NCI-H2029 treated with DMSO at 0.1 percent for 48 hours (cell line): ENCODE measurements at regions not wholly inside any gene's neighbourhood (a gene's known extent, or its start where the extent isn't known, plus 50 kb on each side); places are given as distances from the start of the nearest gene placed in this dataset.
A peak's percentile ranks its signal among the peaks of the same experiment; 100 is the strongest.

Experiments used
- DNase-seq: peaks from one replicate; lab custom pipeline; 2025; lab: John Stamatoyannopoulos, UW

DNA sequence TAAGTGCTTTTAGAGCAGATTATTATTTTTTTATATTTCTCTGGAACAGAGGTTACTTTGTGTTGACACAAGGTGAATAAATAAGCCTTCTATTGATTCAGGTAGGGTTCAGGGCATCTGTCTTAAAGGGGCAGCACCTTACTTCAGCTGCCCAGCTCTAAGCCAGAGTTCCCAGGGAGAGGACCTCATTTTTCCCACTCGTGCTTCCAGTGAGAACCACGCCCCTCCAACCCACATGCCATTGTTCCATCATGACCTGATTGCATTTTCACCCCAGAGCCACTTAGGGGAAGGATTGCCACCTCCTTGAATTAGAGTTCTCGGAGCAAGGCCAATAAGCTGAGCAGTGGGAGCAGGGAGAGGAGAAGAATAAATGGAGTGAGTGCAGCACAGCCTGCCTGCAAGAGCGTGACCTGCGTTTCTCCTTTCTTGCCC, 104.3 kb upstream of the FRY start:
- DNase-seq: peak; percentile 61

DNA sequence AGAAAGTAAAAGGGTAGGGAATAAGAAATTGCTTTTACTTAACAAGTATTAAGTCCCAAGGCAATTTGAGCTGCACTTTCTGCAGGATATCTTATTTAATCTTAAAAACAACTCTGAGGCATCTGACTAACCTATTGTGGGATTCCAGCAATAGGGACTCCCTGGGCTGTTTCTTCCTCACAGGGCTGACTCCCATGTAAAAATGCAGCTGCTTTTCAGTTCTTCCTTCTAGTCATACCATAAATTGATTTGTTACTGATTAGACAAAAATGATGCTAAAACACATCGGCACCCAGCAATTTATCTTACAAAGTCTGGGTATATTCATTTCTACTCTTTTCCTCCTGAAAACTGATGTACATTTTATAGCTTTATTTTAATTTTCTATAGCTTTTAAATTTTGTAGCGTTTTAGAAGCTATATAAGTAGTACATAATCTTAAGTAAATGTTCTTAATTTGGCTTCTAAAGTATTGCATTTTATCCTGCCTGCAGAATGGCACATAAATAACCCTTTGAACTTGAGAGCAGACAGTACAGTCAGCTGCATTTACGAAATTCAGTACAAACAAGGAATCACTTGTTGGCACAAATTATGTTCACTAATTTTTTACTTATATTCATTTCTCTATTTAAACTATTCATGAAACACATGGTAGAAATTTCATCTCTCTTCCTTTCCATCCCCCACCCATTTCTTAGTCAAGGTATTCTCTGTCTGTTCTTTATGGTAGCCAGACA, 102.4 kb upstream of the FRY start:
- DNase-seq: no peak

DNA sequence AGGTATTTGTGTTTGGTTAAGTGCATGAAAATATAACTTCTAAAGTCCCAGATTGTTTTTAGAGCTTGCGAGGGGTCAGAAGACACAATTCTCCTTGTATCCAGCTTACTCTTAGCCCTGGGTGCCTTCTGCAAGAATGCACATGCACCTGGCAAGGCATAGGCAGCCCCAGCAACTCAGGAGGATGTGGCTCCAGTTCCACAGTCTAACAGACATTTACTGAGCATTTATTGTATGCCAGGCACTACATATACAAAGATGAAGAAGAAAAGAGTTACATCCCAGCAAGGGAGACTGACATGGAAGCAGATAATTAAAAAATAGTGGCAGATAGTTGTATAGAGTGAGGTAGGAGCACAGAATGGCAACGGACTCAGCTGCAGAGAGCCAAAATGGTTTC, 101.1 kb upstream of the FRY start:
- no peak for DNase-seq

DNA sequence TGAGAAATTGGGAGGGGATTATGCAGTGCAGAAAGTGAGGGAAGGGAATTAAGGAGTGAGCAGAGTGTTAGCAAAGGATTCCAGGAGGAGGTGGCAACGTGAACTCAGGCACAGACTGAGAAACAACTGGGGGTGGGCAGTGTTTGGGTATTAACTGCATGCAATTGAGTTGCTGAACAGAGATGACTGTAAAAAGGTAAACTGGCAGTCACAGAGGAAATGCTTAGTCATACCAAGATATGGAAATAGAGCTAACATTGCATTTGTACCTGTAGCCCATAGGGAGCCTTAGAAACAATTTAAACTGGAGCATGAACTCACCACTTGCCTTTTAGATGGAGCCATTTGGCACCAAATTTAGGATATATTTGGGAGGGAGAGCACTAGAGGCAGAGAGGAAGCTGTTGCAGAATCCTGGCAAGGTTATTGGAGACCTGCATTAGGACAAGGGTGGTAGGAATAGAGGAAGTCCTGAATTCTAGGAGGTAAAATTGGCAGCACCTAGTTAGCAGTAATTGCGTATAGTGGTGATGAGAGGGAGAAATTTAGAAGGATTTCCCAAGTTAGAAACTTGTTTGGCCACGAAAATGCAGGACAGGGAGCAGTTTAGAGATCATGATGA, 100.6 kb upstream of the FRY start:
- DNase-seq: no peak

DNA sequence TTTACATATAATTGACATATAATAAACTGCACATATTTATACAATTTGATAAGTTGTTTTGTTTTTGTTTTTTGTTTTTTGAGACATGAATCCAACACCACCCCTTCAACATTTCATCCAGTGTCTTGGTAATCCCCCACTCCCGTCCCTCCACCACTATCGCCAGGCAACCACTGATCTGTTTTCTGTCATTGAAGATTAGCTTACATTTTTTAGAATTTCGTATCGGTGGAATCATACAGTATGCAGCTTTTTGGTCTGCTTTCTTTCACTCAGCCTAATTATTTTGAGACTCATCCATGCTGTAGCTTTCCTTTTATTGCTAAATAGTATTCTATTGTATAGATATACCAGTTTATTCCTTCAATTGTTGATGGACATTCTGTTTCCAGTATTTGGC, 94.1 kb upstream of the FRY start:
- no peak for DNase-seq

DNA sequence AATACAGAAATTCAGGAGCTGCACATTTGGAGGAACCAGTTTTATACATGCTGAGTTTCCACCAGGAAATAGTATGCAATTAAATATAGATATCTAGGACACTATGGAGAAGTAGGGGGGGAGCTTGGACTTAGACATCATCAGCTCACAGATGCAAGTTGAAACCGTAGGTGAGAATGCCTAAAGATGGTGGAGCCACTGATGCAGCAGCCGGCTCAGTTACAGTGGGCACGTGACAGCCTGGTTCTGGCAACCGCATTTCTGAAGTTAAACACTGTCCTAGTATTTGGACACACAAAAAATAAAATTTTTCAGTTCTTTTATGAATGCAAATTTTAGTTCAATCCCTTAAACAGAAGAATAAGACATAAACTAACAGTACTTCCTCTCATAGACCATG, 91.5 kb upstream of the FRY start:
- no peak for DNase-seq

DNA sequence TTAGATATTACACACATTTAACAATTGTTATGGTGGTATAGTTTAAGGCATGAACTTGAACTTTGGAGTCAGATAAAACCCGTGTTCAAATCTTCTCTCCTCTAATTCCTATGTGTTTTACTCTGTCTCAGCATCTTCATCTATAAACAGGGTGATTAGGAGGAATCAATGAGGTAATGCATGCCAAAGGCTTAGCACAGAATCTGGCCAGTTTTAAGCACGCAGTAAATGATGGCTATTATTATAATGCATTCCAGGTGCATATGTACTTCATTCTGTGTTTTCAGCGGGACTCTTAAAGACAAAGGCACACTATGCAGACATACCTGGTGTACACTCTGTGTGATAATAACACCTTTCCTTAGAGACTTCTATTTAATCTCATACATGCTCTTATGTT, 88.0 kb upstream of the FRY start:
- no peak for DNase-seq

DNA sequence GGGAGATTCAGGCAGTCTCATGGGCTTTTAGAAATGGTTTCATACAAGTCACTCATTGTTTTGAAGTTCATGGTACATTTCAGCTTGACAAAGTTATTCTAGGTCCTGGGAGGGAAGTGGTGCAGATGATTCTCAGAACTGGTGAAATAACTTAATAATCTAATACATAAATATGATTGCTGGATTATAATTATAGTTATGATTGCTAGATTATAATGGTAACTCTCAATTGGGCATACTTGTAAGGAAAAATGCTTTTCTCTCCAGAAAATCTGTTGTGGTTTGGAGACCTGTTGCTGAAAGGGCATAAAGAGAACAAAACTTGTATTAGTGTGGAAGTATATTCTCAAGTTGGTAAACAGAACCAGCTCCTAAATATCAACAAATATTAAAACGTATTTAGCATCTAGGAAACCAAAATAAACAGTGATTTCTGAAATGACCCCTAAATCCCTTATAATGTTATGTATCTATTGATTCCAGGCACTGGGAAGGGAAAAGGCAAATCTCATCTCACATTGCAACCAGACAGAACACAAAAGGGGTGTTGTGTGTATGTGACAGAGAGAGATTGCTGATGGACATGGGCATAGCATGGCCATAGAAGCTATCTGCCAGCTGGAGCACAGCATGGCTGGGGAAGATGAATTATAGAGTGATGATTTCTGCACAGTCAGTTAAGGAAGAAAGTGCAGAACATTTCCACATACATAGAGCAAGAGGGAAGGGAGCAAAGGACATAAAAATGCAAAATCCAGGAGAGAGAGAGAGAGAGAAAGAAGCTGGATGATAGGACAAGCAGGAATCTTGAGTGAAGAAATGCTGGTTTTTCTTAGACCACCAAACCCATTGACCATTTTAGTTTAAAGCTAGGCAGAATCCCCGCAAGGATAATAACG, 87.1 kb upstream of the FRY start:
- no peak for DNase-seq

DNA sequence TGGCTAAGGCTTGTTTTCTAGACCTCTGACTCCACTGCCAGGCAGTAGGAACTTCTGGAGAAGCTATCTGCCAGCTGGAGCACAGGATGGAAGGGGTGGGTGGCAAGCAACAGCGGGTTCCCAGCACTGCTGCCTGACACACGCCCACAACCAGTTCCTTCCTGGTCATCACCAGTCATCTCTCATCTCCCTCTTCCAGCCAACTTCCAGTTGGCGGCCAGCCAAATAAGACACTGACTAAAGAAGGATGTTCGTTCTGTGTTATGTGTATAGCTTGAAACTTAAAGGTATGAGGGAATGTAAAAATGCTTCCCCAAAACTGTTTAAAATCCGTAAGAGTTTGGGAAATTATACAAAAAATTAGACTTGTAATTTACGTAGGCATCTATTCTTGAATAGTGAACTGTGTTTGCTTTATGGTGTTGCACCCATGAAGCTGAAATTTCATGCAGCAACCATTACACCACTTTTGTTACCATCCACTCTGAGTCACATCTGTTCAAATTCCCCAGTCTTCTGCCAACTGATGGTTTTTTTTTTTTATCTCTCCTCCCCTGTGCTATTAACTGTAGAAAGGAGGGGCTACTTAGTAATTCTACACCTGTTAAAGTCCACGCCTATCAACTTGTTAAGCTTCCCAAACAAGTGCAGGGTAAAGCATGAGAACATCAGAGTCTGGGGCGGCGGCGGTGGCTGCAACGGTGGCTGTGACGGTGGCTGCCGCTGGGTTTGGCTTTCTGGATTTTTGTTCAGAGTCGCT, 86.2 kb upstream of the FRY start:
- DNase-seq: peak; percentile 71

DNA sequence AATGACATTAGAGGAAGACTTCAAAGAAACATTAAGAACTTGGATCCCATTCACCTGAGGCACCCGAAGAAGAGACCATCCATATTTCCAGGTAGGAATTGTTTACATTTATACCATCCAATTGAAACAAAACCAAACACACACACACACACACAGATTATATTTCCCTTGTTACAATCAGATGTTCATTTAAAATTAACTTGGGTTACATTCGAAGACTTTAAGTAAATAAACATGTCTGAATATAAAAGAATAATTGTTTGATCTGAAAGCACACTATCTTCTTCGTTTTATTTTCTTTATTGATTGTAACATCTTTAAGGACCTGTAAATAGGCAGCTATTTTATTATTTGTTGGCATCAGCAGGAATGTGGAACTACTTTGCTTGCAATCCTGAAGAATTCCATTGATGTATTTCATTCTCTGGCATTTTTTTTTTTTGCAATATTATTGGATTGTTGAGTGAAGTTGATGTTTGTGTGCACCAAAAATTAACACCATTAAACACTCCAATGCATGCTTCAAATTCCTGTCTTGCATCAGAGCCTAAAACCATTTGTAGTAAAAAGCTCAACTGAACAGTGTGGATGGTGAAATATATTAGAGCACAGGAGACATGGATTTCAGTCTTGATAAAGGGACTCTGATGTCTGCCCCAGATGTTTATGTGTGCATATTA, 85.3 kb upstream of the FRY start:
- DNase-seq: no peak

DNA sequence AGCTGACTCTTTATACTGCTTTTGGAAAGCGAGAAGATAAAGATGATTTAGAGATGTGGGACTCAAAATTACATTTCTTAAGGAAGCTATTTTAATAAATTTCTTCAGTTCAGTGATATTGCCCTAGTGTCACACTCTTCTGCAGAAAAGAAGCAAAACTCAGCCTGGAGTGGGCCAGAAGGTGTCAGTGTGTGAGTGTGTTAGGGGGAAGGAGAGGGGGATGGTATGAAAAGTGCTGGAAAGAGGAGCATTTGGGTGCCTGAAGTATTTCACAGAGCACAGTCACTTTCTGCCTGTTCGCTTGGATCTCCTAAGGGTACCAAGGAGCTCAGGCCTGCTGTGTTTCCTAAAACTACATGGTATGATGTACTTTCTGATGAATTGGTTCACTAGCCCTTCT, 84.5 kb upstream of the FRY start:
- no peak for DNase-seq

DNA sequence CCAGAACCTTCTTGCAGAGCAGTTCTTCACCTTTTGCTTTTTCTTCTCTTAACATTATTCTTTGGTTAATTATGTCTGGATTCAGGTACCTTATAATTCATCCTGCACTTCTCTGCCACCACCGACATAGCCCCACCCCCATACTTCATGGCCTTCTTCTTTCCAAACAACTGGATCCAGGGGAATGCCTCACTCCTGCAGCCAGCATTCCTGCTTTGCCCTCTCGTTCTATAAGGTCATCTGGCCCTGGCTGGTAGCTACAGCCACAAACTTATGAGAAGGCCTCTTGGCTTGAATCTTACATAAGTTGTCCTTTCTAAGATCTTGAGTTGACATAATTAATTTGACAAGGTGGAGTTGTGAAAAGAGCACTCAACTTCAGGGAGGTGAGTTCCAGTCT, 84.1 kb upstream of the FRY start:
- no peak for DNase-seq

DNA sequence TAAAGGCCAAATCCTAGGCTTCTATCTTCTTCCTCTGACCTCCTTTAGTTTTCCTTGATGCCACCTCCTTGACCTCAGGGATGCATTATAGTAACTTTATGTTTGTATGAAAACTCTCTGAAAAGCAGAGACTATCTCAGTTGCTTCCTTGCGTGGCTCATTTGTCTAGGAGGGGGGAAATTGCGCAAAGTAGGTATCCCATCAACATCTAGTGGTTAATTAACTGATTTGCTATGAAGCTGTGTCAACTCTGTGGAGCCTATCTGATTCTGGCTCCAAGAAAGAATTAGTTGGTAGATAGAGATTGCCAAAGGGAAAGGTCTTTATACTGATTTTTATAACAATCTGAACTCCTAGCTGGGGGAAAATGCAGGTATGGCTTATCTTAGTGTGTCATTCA, 82.1 kb upstream of the FRY start:
- no peak for DNase-seq

DNA sequence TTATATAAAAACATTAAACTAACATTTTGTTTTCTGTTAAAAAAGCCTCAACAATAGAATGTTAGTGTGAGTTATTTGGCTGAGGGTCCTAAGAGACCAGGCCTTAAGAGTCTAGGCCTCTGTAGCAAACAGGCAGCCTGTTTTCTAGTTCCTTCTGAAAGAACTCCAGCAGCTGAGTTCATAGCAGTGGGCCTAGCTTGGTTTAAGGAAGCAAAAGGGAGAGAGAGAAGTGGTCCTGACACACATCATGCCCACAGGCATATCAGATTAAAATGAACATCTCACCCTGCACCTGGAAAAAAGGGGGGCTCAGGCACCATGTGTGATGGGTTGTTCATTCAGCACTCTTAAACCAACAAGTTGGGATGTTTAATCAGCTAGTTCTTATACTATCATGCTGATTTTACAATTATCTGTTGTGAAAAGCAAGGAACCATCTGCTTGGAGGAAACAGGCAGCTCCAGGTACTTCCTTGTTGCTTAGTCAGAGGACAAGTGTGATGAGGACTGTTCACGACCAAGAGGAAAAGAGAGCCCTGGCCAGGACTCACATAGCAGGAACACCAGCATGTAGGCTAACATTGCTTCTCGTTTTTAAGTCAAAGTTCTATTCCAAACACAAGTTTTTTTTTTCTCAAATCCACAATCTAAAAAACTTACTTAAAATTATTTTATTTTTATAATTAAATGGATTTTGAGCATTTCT, 81.3 kb upstream of the FRY start:
- no peak for DNase-seq

DNA sequence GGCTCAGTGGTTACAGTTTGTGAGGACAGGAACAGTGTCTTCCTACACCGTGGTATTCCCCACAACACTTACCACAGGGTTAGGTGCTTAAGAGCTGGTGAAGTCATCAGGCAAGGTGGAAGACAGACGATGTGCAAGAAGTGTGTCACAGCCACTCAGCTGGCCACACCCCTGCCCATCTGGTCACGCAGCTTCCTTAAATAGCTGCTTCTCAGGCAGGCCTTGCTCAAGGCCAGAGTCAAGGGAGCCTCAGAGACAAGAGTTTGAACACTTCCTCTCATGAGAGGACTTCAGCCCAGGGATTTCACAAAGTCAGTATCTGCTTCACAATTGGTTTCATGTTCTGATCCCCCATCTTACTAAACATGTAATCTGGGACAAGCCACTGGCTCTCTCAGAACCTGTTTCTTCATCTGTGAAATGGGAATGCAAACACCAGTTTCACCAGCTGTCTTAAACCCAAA, 80.3 kb upstream of the FRY start:
- no peak for DNase-seq

DNA sequence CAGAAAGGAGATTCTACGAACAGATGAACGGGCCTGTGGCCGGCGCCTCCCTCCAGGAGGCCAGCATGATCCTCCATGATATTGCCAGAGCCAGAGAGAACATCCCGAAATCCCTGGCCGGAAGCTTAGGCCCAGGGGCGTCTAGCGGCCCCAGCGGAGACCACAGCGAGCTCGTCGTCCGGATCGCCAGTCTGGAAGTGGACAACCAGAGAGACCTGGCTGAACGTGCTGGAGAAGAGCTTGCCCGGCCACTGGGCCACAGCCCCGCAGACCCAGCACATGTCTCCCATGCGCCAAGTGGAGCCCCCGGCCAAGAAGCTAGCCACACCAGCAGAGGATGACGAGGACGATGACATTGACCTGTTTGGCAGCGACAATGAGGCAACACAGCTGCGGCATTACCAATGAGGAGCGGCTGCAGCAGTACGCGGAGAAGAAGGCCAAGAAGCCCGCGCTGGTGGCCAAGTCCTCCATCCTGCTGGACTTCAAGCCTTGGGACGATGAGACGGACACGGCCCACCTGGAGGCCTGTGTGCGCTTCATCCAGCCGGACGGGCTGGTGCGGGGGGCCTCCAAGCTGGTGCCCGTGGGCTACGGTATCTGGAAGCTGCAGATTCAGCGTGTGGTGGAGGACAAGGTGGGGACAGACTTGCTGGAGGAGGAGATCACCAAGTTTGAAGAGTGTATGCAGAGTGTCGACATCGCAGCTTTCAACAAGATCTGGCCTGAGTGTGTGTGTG, 78.8 kb upstream of the FRY start:
- no peak for DNase-seq

DNA sequence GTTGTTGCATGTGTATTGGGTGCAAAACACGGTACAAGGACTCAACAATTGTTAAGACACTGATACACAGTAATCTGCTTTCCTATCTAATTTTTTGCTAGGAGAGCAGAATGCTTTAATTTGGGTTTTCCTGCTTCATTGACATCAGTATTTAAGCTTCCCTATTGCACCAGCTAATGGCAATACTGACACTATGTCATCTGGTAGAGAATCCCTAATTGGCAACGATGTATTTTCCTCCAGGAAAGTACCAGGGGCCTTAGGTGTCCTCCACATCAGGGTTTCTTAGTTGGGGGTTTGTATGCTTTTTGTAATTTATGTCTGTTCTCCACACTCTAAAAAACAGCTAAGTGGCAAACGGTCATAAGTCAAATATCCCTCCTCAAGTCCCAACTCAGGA, 76.5 kb upstream of the FRY start:
- DNase-seq: no peak

DNA sequence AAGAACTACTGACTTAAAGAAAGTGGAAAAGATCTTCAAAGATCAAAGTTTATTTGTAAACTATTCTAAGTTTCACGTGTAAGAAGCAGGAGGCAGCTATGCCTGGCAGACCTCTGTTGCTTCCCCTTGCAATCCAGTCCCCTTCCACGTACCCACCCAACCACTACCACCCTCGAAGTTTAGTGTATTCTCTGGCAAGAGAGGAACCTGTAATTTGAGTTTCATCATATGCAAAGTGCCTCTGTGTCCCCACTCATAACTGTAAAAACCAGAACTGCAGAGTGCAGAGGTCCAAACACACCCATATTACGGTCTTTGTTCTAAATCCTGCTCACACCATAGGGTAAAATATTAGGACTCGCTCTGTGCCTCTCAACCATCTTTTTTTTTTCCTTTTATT, 75.8 kb upstream of the FRY start:
- DNase-seq: no peak

DNA sequence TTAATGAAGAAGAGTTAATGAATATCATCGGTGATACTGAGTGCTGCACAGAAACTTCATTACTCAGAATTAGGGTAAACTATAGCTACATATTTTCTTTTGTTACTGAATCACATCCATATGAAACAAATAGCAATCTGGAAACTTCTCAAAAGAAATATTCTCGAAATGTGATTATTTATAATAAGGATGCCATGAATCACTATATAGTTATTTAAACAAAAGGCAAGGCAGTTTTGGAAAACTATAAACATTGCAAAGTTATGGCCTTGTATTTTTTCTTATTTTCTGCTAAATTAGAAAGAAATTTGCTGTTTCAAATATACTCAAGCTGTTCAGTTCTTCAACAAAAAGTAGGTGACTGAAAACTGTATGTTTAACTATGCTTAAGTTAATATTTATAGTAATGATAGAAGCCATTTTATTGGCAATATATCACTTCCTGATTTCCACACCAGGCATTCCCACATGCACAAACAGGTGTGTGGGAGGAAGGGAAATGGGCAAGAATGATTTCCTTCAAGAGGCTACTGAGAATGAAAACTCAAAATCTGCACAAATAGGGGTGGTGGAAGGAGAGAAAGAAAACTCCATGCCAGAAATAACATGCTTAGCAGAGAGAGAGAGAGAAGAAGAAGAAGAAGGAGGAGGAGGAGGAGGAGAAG, 74.5 kb upstream of the FRY start:
- DNase-seq: no peak

DNA sequence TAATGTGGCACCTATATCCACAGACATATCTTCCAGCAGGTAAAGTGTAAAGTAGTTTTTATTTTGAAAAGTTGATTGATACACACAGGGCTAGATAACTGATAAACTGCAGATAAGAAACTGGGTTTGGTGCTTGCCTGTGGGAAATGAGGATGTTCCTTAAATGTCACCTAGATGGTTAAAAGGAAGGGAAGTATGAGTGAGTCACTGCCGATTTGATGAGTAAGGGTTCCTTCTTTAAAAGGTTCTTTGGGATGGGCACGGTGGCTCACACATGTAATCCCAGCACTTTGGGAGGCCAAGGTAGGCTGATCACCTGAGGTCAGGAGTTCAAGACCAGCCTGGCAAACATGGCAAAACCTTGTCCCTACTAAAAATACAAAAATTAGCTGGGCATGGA, 73.8 kb upstream of the FRY start:
- no peak for DNase-seq
